ENCODE measurements at regions not wholly inside any gene's neighbourhood (a gene's known extent, or its start where the extent isn't known, plus 50 kb on each side); places are given as distances from the start of the nearest gene placed in this dataset.
"Not testable (repeated sequence)": the region's sequence is repeated elsewhere in the genome, so short reads cannot be mapped to it uniquely, and the experiment has no call there.

- peak; percentile 26 to 69 for DNase-seq
Observed at GRCh38 chr9:124126648-124127646, 115.4 kb downstream of the LHX2 start.

DNA sequence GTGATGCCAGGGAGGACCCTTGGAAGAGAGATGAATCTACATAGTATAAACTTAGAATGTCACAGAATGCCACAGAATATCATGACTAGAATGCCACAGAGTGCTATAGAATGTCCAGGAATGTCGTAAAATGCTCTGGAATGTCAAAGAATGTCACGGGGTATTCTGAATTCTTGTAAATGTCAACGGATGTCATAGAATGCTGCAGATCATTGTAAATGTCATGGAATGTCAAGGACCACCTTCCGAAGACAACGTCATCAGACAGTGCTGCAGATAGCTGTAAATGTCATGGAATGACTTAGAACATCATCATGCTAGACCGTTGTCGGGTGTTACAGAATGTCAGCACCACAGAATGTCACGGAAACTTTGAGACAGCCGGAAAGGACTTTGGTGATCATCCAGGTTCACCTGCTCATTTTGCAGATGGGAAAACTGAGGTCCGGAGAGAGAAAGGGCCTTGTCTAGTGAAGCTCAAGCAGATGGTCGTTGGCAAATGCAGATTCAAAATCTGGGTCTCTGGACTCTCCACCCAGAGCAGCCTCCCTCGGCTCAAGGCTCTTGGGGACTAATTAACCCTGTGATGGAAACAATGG is 117.1 kb downstream of the LHX2 start:
- DNase-seq = no peak

DNA sequence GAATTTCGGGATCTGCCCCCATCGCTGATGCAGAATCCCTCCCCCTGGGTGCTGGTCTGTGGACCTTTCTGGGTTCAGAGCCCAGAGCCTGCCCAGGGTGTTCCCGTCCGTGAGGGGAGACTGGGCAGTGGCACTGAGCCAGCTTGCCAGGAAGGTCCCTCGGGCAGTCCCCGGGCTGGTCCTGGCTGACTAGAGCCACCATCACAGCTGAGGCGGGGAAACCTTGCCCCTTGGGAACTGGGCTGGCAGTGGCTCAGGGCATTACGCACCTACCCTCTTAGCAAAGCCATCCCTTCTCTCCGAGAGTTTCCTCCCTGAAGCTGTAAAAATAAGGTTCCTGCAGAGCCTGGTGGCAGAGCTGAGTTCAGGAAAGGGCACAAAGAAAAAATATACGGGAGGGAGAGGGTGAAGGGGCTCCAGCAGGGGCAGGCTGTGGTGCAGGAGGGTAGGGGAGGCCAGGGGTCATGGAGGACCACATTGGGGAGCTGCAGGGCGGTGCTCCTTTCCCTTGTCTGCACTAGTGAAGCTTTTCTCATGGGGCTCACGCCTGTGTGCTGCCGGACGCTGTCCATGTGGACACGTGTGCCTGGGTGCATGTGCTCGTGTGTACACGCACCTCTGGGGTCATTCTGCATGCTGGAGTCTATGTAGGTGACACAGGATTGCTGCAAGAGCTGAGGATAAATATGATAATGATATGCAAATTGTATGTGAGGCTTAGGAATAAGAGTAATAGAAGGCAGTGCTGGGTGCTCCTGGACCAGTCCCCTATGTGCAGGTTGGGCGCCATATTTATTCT is 118.9 kb downstream of the LHX2 start:
- DNase-seq = no peak

DNA sequence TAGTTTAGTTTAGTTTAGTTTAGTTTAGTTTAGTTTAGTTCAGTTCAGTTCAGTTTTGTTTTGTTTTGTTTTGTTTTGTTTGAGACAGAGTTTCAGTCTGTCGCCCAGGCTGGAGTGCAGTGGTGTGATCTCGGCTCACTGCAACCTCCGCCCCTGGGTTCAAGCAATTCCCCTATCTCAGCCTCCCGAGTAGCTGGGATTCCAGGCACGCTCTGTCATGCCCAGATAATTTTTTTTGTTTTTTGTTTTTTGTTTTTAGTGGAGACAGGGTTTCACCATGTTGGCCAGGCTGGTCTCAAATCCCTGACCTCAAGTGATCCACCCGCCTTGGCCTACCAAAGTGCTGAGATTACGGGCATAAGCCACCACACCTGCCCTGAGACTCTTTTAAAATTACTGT is 120.0 kb downstream of the LHX2 start:
- not testable (repeated sequence) for DNase-seq

DNA sequence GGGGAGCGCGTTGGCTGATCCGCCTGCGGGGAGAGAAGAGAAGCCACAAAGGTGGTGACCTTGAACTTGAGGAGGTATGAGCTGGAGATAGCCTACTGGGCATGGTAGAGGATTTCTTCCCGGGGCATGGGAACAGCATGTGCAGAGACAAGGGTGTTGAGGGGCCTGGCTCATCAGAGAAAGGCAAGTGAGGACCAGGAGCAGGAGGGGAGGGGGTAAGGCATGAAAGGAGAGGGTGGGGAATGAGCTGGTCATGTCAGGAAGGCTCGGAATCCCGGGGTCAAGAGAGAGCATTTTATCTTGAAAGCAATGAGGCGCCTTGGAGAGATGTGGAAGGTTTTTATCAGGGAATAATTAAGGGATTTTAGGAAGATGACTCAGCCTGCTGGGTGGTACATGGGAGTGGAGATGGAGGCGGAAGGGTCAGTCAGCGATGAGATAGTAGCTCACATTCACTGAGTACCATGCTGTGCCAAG is 121.1 kb downstream of the LHX2 start:
- no peak for DNase-seq

DNA sequence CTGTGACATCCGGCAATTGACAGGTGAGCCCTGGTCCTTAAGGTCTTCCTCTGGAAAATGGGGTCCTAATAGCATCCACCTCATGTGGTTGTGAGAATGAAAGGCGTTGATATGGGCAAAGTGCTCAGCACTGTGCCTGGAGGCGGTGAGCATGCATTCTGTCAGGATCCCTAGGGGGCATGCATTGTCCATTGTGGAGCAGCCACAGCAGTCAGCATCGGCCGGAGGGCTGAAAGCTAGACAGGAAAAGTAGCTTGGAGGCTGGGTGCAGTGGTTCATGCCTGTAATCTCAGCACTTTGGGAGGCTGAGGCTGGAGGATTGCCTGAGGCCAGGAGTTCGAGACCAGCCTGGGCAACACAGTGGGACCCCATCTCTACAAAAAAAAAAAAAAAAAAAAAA is 122.2 kb downstream of the LHX2 start:
- DNase-seq = no peak

DNA sequence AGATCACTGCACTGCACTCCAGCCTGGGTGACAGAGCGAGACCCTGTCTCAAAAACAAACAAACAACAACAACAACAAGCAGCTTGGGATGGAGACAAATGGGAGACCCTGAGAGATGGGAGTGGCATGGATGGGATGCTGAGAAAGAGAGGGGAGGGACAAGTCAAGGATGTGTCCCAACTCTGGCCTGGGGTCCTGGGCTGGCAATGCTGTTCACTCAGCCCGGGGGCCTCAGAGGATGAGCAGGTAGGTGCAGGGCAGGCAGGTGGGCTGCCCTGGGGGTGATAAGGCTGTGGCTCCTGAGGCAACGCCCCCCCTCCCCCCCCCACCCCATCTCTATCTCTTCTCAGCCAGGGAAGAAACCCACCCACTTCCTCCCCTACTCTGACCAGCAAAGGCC is 123.0 kb downstream of the LHX2 start:
- DNase-seq = no peak

GRCh38 chr9:124135813-124136365 is 121.9 kb upstream of the NEK6 start:
- no peak for DNase-seq

DNA sequence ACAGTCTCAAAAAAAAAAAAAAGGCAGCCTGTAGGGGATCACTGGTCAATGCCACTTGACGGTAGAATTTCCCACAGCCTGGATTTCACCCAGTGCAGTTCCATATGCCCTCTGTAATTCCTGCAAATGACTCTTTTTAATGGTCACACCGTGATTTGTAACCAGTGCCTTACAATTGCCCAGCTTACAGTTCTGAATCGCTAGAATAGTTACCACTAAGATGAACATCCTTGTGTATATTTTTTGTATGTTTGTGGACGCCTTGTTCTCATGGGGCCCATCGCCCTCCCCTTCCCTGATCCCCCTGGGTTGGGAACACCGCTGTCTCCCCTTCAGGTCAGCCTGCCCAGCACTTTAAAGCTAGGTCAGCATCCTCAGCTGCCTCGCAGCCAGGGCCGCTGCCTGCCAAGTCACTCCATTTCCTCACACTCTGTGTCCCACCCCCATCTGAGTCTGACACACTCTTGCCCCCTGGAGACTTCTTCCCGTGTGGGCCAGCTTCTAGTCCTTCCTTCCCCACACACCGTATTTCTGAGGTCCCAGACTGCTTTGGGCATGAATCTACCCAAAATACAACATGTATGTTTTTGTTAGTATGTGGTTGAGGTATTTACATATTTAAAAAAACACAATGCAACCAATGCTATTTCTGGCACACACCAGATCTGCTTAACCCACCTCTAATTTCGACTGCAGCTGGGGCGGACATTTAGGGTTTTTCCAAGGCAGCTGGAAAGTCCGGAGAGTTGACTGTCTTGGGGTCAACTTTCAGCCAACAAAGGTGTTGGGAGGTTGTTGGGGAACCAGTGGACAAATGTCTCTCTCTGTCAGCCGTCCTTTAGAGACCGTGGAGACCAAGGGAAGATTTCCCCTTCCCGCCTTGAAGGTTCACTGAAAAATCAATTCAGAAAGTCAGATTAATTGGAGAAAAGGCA is 120.5 kb upstream of the NEK6 start:
- no peak for DNase-seq

- DNase-seq = no peak
Observed at GRCh38 chr9:124137944-124138335, 119.8 kb upstream of the NEK6 start.

DNA sequence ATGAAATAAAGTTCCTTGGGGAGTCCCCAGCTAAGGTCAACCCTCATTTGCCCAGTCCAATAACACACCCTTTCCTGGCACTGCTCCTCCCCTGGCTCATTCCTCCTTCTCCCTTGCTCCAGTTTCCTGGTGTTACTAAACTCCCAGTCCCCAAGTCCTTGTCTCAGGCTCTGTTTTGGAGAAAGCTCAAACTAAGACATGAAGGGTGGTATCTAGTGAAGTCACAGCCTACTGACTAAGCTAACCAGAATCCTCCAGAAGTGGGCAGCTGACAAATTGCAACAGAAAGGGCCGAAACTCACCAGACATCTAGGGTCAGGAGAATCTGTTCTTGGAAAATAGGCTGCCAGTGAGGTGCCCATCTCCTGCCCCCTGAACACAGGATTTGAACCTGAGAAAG is 118.7 kb upstream of the NEK6 start:
- no peak for DNase-seq

GRCh38 chr9:124140941-124141568 is 116.7 kb upstream of the NEK6 start:
- DNase-seq = no peak

- DNase-seq = not testable (repeated sequence)
Observed at GRCh38 chr9:124144561-124145123, 113.1 kb upstream of the NEK6 start.

DNA sequence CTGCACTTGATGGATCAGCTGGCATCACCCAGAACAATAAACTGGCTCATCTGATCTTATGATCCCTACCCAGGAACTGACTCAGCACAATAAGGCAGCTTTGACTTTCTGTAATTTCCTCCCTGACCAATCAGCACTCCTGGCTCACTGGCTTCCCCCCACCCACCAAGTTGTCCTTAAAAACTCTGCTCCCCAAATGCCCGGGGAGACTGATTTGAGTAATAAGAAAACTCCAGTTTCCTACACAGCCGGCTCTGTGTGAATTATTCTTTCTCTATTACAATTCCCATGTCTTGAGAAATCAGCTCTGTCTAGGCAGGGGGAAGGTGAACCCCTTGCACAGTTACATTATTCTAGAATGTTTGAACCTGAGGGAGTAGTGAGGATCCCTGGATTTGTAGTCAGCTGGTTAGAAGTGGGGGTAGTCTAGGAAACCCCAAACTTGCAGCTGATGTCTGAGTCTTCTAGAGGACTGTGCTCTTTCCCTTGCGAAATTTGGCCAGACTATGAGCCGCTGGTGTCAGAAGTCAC is 111.7 kb upstream of the NEK6 start:
- DNase-seq = no peak

- no peak for DNase-seq
Observed at GRCh38 chr9:124149992-124150391, 107.8 kb upstream of the NEK6 start.

GRCh38 chr9:124163760-124164255 is 93.9 kb upstream of the NEK6 start:
- no peak for DNase-seq

- DNase-seq = no peak
Observed at GRCh38 chr9:124164811-124165210, 92.9 kb upstream of the NEK6 start.

- no peak for DNase-seq
Observed at GRCh38 chr9:124174433-124174832, 83.3 kb upstream of the NEK6 start.

DNA sequence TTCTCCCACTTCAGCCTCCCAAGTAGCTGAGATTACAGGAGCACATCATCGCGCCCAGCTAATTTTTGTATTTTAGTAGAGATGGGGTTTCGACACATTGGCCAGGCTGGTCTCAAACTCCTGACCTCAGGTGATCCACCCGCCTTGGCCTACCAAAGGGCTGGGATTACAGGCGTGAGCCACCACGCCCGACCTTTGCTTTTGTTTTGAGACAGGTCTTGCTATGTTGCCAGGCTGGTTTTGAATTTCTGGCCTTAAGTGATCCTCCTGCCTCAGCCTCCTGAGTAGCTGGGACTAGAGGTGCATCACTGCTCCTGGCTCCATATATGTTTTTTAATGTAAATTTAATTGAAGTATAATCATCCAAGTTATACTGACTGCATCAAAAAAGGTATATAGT is 80.2 kb upstream of the NEK6 start:
- not testable (repeated sequence) for DNase-seq
